K562 (cell line): ENCODE measurements at regions not wholly inside any gene's neighbourhood (a gene's known extent, or its start where the extent isn't known, plus 50 kb on each side); places are given as distances from the start of the nearest gene placed in this dataset.

ENCODE experiments used
- CHD2 ChIP-seq: IDR thresholded peaks from 2 replicates; pipeline ENCODE4 v1.6.1; 2011; ENCODE audit warnings: low read depth, low read length
- CTCF ChIP-seq, 3 experiments: IDR thresholded peaks in 2 of 3; conservative IDR thresholded peaks in 1 of 3; 2 replicates each; pipeline ENCODE4 v1.5.1; 2011 to 2012; ENCODE audit warnings: low read length in 3 of 3, mild to moderate bottlenecking in 3 of 3, control low read depth in 2 of 3, improper control_type of control experiment in 1 of 3, inconsistent platforms in 1 of 3, low read depth in 1 of 3, mixed read lengths in 1 of 3, moderate library complexity in 1 of 3; ENCODE audit not compliant: insufficient read depth in 2 of 3
- RNF219 ChIP-seq: fragments of 250-450 bp; sonication (Bioruptor Pico); IDR thresholded peaks from 2 replicates; pipeline ENCODE4 v1.5.0; 2022; ENCODE audit warnings: mild to moderate bottlenecking
- SIX5 ChIP-seq, 2 experiments: IDR thresholded peaks; 2 replicates each; pipeline ENCODE4 v1.6.1; 2011; ENCODE audit warnings: low read length in 2 of 2, borderline replicate concordance in 1 of 2, low read depth in 1 of 2, mild to moderate bottlenecking in 1 of 2, moderate library complexity in 1 of 2; ENCODE audit not compliant: insufficient read depth in 1 of 2
- SNRNP70 ChIP-seq: fragments of 200-400 bp; formaldehyde crosslinking; optimal IDR thresholded peaks from 2 replicates; pipeline ENCODE3; 2017; ENCODE audit warnings: low read depth, low read length
- ZBTB26 ChIP-seq: fragments of 450-650 bp; formaldehyde crosslinking; IDR thresholded peaks from 2 replicates; pipeline ENCODE4 v1.4.0; 2022; ENCODE audit warnings: missing genetic modification characterization

GRCh38 chr5:2269656-2270055 lies 386.9 kb upstream of the IRX4 start:
- TF ChIP-seq SIX5 (IDR thresholded peaks at IDR 0.05; ENCODE audit: borderline replicate concordance in 1 of 2, insufficient read depth in 1 of 2, low read depth in 1 of 2, low read length in 2 of 2) (no peak), CHD2 (no peak), ZBTB26 (CRISPR knock-in tag) (no peak), SNRNP70 (no peak), CTCF (IDR thresholded peaks at IDR 0.05 in 2 of 3, conservative IDR thresholded peaks at IDR 0.05 in 1 of 3; ENCODE audit: insufficient read depth in 2 of 3, low read depth in 1 of 3, low read length in 3 of 3) (no peak), RNF219 (CRISPR knock-in tag) (no peak)
